HCT116 (cell line): ENCODE measurements at regions not wholly inside any gene's neighbourhood (a gene's known extent, or its start where the extent isn't known, plus 50 kb on each side); places are given as distances from the start of the nearest gene placed in this dataset.
"Not testable (repeated sequence)": the region's sequence is repeated elsewhere in the genome, so short reads cannot be mapped to it uniquely, and the experiment has no call there.

Experiments used
- ATAC-seq: fragments of 200-7000 bp; cut with Tn5 transposase; 2 replicates; pipeline ENCODE4 v1.9.1; 2020; ENCODE audit warnings: mild to moderate bottlenecking, moderate library complexity
- BruUV-seq: library from RNA; stranded (reverse); fragments of 400-500 nt; replicated peaks from 2 replicates; lab custom pipeline; 2021; lab: Mats Ljungman, UMichigan
- CTCF ChIA-PET: fragments of 300-600 bp; sonication (Branson Sonifier 250); formaldehyde crosslinking; loops from one replicate; lab custom pipeline; 2021; ENCODE audit warnings: antibody characterized with exemption; lab: Charles Lee
- POLR2A ChIA-PET: fragments of 300-600, 350-600 bp; sonication (Branson Sonifier 250); formaldehyde crosslinking; loops from one replicate; lab custom pipeline; 2021; ENCODE audit warnings: antibody characterized with exemption; lab: Charles Lee
- RAD21 ChIA-PET, 2 experiments: fragments of 300-600 bp; sonication (Branson Sonifier 250); formaldehyde crosslinking; loops; one replicate each; lab custom pipeline; 2023; ENCODE audit warnings: low total read pairs in 2 of 2; ENCODE audit not compliant: uncharacterized antibody in 2 of 2, unreplicated experiment in 2 of 2, low non-redundant PET in 1 of 2; lab: Charles Lee
- DNase-seq: peaks from one replicate; pipeline ENCODE4 v3.0.0-alpha.2; 2010; ENCODE audit warnings: low read depth, low spot score
- H2AFZ ChIP-seq: fragments of 200-600 bp; shearing (Covaris generic), sonication (generic); 2 replicates; pipeline ENCODE4 v1.6.1; 2017; ENCODE audit warnings: low read depth, mixed run types, mixed read lengths, antibody characterized with exemption, low read length; ENCODE audit not compliant: poor library complexity, severe bottlenecking
- H3K27ac ChIP-seq: 2 replicates; pipeline ENCODE4 v1.5.1; 2012; ENCODE audit warnings: low read depth, low read length
- H3K27me3 ChIP-seq: fragments of 200-600 bp; sonication (generic); 2 replicates; pipeline ENCODE4 v1.6.1; 2016; ENCODE audit warnings: mixed run types, low read length, mixed read lengths; ENCODE audit not compliant: insufficient read depth
- H3K36me3 ChIP-seq, 2 experiments: fragments of 200-500 bp in 1 of 2; fragments of 200-600 bp in 1 of 2; sonication (Bioruptor generic) in 1 of 2; sonication (generic) in 1 of 2; 2 replicates each; pipeline versions ENCODE4 v1.5.1 to v1.6.1; 2014 to 2016; ENCODE audit warnings: low read length in 2 of 2, inconsistent platforms in 1 of 2, mixed read lengths in 1 of 2, mixed run types in 1 of 2; ENCODE audit not compliant: insufficient read depth in 2 of 2, control insufficient read depth in 1 of 2
- H3K4me1 ChIP-seq, 2 experiments: fragments of 200-600 bp in 1 of 2; sonication (generic) in 1 of 2; 2 replicates each; pipeline versions ENCODE4 v1.5.1 to v1.6.1; 2012 to 2017; ENCODE audit warnings: low read length in 2 of 2, inconsistent platforms in 1 of 2, mild to moderate bottlenecking in 1 of 2, mixed read lengths in 1 of 2, mixed run types in 1 of 2, moderate library complexity in 1 of 2; ENCODE audit not compliant: insufficient read depth in 2 of 2, control insufficient read depth in 1 of 2
- H3K4me2 ChIP-seq: fragments of 200-600 bp; sonication (generic); 2 replicates; pipeline ENCODE4 v1.6.1; 2017; ENCODE audit warnings: mixed run types, low read length, mixed read lengths
- H3K4me3 ChIP-seq, 2 experiments: fragments of 200-600 bp in 1 of 2; sonication (generic) in 1 of 2; replicated peaks in 1 of 2; 2 replicates each; pipeline ENCODE4 v1.5.1; 2011 to 2016; ENCODE audit warnings: low read length in 2 of 2, control low read depth in 1 of 2, low read depth in 1 of 2, mild to moderate bottlenecking in 1 of 2, mixed read lengths in 1 of 2, mixed run types in 1 of 2
- H3K79me2 ChIP-seq: fragments of 200-600 bp; sonication (generic); 2 replicates; pipeline ENCODE4 v1.6.1; 2017; ENCODE audit warnings: mild to moderate bottlenecking, mixed run types, low read length, moderate library complexity, mixed read lengths; ENCODE audit not compliant: insufficient read depth
- H3K9ac ChIP-seq: fragments of 200-600 bp; sonication (generic); 2 replicates; pipeline ENCODE4 v1.6.1; 2016; ENCODE audit warnings: low read length, mixed read lengths
- H3K9me2 ChIP-seq: fragments of 200-600 bp; sonication (generic), shearing (Covaris generic); 2 replicates; pipeline ENCODE4 v1.6.1; 2017; ENCODE audit warnings: mixed run types, mild to moderate bottlenecking, moderate library complexity; ENCODE audit not compliant: insufficient read depth
- H3K9me3 ChIP-seq, 2 experiments: fragments of 200-500 bp in 1 of 2; fragments of 200-600 bp in 1 of 2; sonication (Bioruptor generic) in 1 of 2; sonication (generic) in 1 of 2; 2 replicates each; pipeline ENCODE4 v1.6.1; 2014 to 2017; ENCODE audit warnings: low read length in 2 of 2, mixed read lengths in 2 of 2, inconsistent platforms in 1 of 2, low read depth in 1 of 2, mild to moderate bottlenecking in 1 of 2, mixed run types in 1 of 2, moderate library complexity in 1 of 2; ENCODE audit not compliant: control insufficient read depth in 1 of 2, insufficient read depth in 1 of 2
- H4K20me1 ChIP-seq: fragments of 200-600 bp; sonication (generic), shearing (Covaris generic); 2 replicates; pipeline ENCODE4 v1.6.1; 2017; ENCODE audit warnings: mixed run types, mild to moderate bottlenecking, moderate library complexity; ENCODE audit not compliant: insufficient read depth
- CBX3 ChIP-seq: IDR thresholded peaks from 2 replicates; pipeline ENCODE4 v1.6.1; 2012; ENCODE audit warnings: low read depth
- CEBPB ChIP-seq: IDR thresholded peaks from 2 replicates; pipeline ENCODE4 v1.6.1; 2012; ENCODE audit warnings: low read depth
- CTCF ChIP-seq, 3 experiments: fragments of 200-600 bp in 1 of 3; sonication (generic) in 1 of 3; IDR thresholded peaks in 2 of 3; conservative IDR thresholded peaks in 1 of 3; 2 replicates each; pipeline ENCODE4 v1.5.1; 2012 to 2017; ENCODE audit warnings: low read depth in 2 of 3, low read length in 2 of 3, antibody characterized with exemption in 1 of 3, borderline replicate concordance in 1 of 3, control low read depth in 1 of 3, mild to moderate bottlenecking in 1 of 3, mixed read lengths in 1 of 3, mixed run types in 1 of 3, moderate library complexity in 1 of 3; ENCODE audit not compliant: insufficient read depth in 1 of 3
- EZH2 ChIP-seq: fragments of 200-600 bp; sonication (generic); IDR thresholded peaks from 2 replicates; pipeline ENCODE4 v1.6.1; 2017; ENCODE audit warnings: antibody characterized with exemption, mixed run types
- EZH2phosphoT487 ChIP-seq: fragments of 200-600 bp; IDR thresholded peaks from 2 replicates; pipeline ENCODE4 v1.6.1; 2018; ENCODE audit warnings: antibody characterized with exemption, borderline replicate concordance
- JUND ChIP-seq: IDR thresholded peaks from 2 replicates; pipeline ENCODE4 v1.6.1; 2012
- POLR2A ChIP-seq: IDR thresholded peaks from 2 replicates; pipeline ENCODE4 v1.7.0; 2011; ENCODE audit warnings: borderline replicate concordance; ENCODE audit not compliant: insufficient read depth, insufficient read length; ENCODE audit errors: extremely low read depth
- RAD21 ChIP-seq: IDR thresholded peaks from 2 replicates; pipeline ENCODE4 v1.6.1; 2012; ENCODE audit warnings: low read depth, mild to moderate bottlenecking
- SRF ChIP-seq: IDR thresholded peaks from 2 replicates; pipeline ENCODE4 v1.6.1; 2012; ENCODE audit warnings: low read depth
- TCF7L2 ChIP-seq: IDR thresholded peaks from 2 replicates; pipeline ENCODE4 v1.7.0; 2011; ENCODE audit warnings: borderline replicate concordance, inconsistent platforms; ENCODE audit not compliant: insufficient read depth, insufficient read length; ENCODE audit errors: extremely low read depth
- YY1 ChIP-seq: IDR thresholded peaks from 2 replicates; pipeline ENCODE4 v1.6.1; 2011; ENCODE audit warnings: low read length, low read depth, moderate library complexity, mild to moderate bottlenecking; ENCODE audit not compliant: insufficient replicate concordance; ENCODE audit errors: extremely low read depth
- ZFX ChIP-seq: fragments of 450-650 bp; IDR thresholded peaks from 2 replicates; pipeline ENCODE4 v1.6.1; 2017
- ZNF274 ChIP-seq: fragments of 200-500 bp; sonication (Bioruptor generic); IDR thresholded peaks from 2 replicates; pipeline ENCODE4 v1.6.1; 2014; ENCODE audit warnings: mild to moderate bottlenecking, low read depth, low read length, inconsistent platforms
- intact Hi-C: fragments of 100-400 bp; cut with micrococcal nuclease; formaldehyde crosslinking; loops from 2 replicates; pipeline ENCODE4 v1.10.0; 2022

- H3K27me3 ChIP-seq, H2AFZ ChIP-seq, CTCF ChIA-PET, H3K4me2 ChIP-seq, H3K4me1 ChIP-seq, H3K4me3 ChIP-seq, H3K36me3 ChIP-seq, BruUV-seq, DNase-seq, H3K9me3 ChIP-seq, H3K27ac ChIP-seq, H4K20me1 ChIP-seq, POLR2A ChIA-PET, H3K9ac ChIP-seq, RAD21 ChIA-PET, ATAC-seq, intact Hi-C loops, H3K9me2 ChIP-seq, H3K79me2 ChIP-seq: not testable (repeated sequence)
Observed at GRCh38 chr15:62371683-62372082, 206.6 kb upstream of the C2CD4B start.

- DNase-seq (no peak), ATAC-seq (no peak)
- ChIA-PET RAD21 (no interaction called here), POLR2A (no interaction called here), CTCF (no interaction called here)
- Histone ChIP-seq H3K9ac (no peak overlapping the region), H3K4me3 (no peak overlapping the region), H3K4me2 (no peak overlapping the region), H3K27me3 (no peaks in the 10 kb centered on the region; the same call in 1 of the 2 replicates), H3K79me2 (no peaks in the 10 kb centered on the region), H2AFZ (no peak overlapping the region), H4K20me1 (no peaks in the 10 kb centered on the region), H3K4me1 (no peaks in the 10 kb centered on the region), H3K9me3 (no peaks in the 10 kb centered on the region), H3K9me2 (no peaks in the 10 kb centered on the region), H3K36me3 (no peaks in the 10 kb centered on the region), H3K27ac (no peak overlapping the region)
- TF ChIP-seq SRF (no peak), TCF7L2 (no peak), EZH2 (no peak), CBX3 (no peak), YY1 (no peak), RAD21 (no peak), CTCF (IDR thresholded peaks at IDR 0.05 in 2 of 3, conservative IDR thresholded peaks at IDR 0.05 in 1 of 3; ENCODE audit: borderline replicate concordance in 1 of 3, insufficient read depth in 1 of 3, low read depth in 2 of 3, low read length in 2 of 3) (no peak), CEBPB (no peak), JUND (no peak), POLR2A (no peak), ZNF274 (no peak), ZFX (no peak), EZH2phosphoT487 (no peak)
- intact Hi-C loops, result no loop called here
- no TSS peak for BruUV-seq
Observed at GRCh38 chr15:62377736-62378480, 212.8 kb upstream of the C2CD4B start.
